WI38 (cell line): ENCODE measurements at regions not wholly inside any gene's neighbourhood (a gene's known extent, or its start where the extent isn't known, plus 50 kb on each side); places are given as distances from the start of the nearest gene placed in this dataset.
"Not testable (repeated sequence)": the region's sequence is repeated elsewhere in the genome, so short reads cannot be mapped to it uniquely, and the experiment has no call there.

Experiments used
- H3K4me3 ChIP-seq: 2 replicates; pipeline ENCODE4 v1.5.1; 2011; ENCODE audit warnings: low read depth, mild to moderate bottlenecking, control low read depth, low read length
- CTCF ChIP-seq: IDR thresholded peaks from 2 replicates; pipeline ENCODE4 v1.5.1; 2012; ENCODE audit warnings: low read depth, mild to moderate bottlenecking, control low read depth, low read length

- TF ChIP-seq CTCF = no peak
- no peak overlapping the region for H3K4me3 ChIP-seq
Observed at GRCh38 chr21:36615274-36615964, 83.5 kb upstream of the SIM2 start.

GRCh38 chr21:36616773-36617172 is 82.1 kb upstream of the SIM2 start:
- H3K4me3 ChIP-seq = not testable (repeated sequence)

GRCh38 chr21:36621794-36622193 is 77.1 kb upstream of the SIM2 start:
- H3K4me3 ChIP-seq = not testable (repeated sequence)

- TF ChIP-seq CTCF = no peak
- no peak overlapping the region for H3K4me3 ChIP-seq
Observed at GRCh38 chr21:36624105-36624504, 74.8 kb upstream of the SIM2 start.

GRCh38 chr21:36626791-36627190 is 72.1 kb upstream of the SIM2 start:
- no peak overlapping the region for H3K4me3 ChIP-seq
- no peak for TF ChIP-seq CTCF

GRCh38 chr21:36627242-36627641 is 71.7 kb upstream of the SIM2 start:
- no peak overlapping the region for H3K4me3 ChIP-seq
- TF ChIP-seq CTCF = no peak

GRCh38 chr21:36628106-36628505 is 70.8 kb upstream of the SIM2 start:
- no peak for TF ChIP-seq CTCF
- H3K4me3 ChIP-seq = no peak overlapping the region

- no peak for TF ChIP-seq CTCF
- no peak overlapping the region for H3K4me3 ChIP-seq
Observed at GRCh38 chr21:36628761-36629460, 70.0 kb upstream of the SIM2 start.
